GM19035 (cell line): ENCODE measurements at regions not wholly inside any gene's neighbourhood (a gene's known extent, or its start where the extent isn't known, plus 50 kb on each side); places are given as distances from the start of the nearest gene placed in this dataset.

Experiments used
- ATAC-seq: cut with Tn5 transposase; IDR thresholded peaks from one replicate; pipeline ENCODE4 v1.9.1; 2021; ENCODE audit not compliant: unreplicated experiment

- no peak for ATAC-seq
Observed at GRCh38 chr14:46788994-46789393, 137.4 kb upstream of the RPL10L start.

DNA sequence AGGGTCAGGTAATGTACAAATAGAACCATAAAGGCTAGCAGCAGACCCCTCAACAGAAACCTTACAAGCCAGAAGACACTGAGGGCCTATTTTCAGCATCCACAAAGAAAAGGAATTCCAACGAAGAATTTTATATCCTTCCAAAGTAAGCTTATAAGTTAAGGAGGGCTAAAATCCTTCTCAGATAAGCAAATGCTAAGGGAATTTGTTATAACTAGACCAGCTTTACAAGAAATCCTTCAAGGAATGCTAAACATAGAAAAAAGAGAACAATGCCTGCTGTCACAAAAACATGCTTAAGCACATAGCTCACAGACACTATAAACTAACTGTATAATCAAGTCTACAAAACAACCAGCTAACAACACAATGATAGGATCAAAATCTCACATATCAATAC is 130.7 kb upstream of the RPL10L start:
- no peak for ATAC-seq

DNA sequence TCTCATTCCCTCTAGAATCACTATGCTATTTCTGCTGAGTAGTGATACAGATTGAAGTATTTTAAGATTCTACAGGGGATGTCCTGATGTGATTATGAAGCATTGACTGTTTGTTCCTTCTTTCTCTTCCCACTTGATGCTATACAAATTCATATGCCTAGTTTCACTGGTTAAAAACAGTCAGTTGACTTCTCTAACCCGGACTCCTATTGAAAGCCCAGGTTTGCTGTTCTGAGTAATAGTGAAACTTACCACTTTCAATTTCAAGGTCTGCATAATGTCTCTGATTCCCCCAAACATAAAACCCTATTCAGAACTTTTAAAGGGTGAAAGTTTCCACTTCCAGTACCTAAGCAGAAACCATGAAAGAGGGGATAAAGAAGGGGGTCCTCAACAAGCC is 117.7 kb upstream of the RPL10L start:
- ATAC-seq, result peak; percentile 94

GRCh38 chr14:46747001-46747652 is 95.5 kb upstream of the RPL10L start:
- ATAC-seq, result no peak

- no peak for ATAC-seq
Observed at GRCh38 chr14:46734286-46734685, 82.7 kb upstream of the RPL10L start.

DNA sequence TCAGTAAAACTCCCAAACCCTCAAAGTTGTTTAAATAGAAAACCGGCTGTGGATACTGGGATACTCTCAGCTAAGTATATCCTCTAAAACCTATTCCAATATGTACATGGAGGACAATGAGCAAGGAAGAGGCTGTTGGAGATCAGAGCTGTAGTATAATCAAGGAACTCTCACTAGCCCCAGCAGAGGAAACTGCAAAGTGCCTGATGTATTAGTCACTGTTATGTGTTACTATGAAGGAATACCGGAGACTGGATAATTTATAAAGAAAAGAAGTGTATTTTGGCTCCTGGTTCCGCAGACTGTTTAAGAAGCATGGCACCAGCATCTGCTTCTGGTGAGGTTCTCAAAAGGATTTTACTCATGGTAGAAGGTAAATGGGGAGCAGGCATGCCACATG is 65.6 kb upstream of the RPL10L start:
- ATAC-seq, result no peak
